Endodermal cell (in vitro differentiated cells): ENCODE measurements at regions not wholly inside any gene's neighbourhood (a gene's known extent, or its start where the extent isn't known, plus 50 kb on each side); places are given as distances from the start of the nearest gene placed in this dataset.

ENCODE experiments used
- DNase-seq: peaks from one replicate; pipeline ENCODE4 v3.0.0-alpha.2; 2017
- H3K27ac ChIP-seq: 2 replicates; pipeline ENCODE4 v1.5.1; 2013; ENCODE audit warnings: mild to moderate bottlenecking, low read depth, low read length, moderate library complexity
- H3K27me3 ChIP-seq: 2 replicates; pipeline ENCODE4 v1.6.1; 2013; ENCODE audit warnings: mild to moderate bottlenecking, low read length, moderate library complexity; ENCODE audit not compliant: insufficient read depth, control insufficient read depth, poor library complexity, severe bottlenecking
- H3K36me3 ChIP-seq: 2 replicates; pipeline ENCODE4 v1.7.0; 2013; ENCODE audit warnings: mild to moderate bottlenecking, low read length, moderate library complexity; ENCODE audit not compliant: control insufficient read depth, insufficient read depth
- H3K4me1 ChIP-seq: one replicate; pipeline ENCODE4 v1.7.0; 2013; ENCODE audit warnings: low read length; ENCODE audit not compliant: control insufficient read depth, insufficient read depth
- H3K4me3 ChIP-seq: 2 replicates; pipeline ENCODE4 v1.5.1; 2013; ENCODE audit warnings: mild to moderate bottlenecking, low read length, moderate library complexity
- H3K9ac ChIP-seq: 2 replicates; pipeline ENCODE4 v1.6.1; 2013; ENCODE audit warnings: mild to moderate bottlenecking, low read length, moderate library complexity; ENCODE audit not compliant: poor library complexity, severe bottlenecking; ENCODE audit errors: extremely low read depth
- H3K9me3 ChIP-seq: 2 replicates; pipeline ENCODE4 v1.6.1; 2013; ENCODE audit warnings: mild to moderate bottlenecking, low read length, moderate library complexity; ENCODE audit not compliant: control insufficient read depth
- H3K27ac Mint-ChIP-seq: 2 replicates; pipeline ENCODE4 v1.8.0; 2020; ENCODE audit warnings: mixed read lengths
- H3K27me3 Mint-ChIP-seq: 2 replicates; pipeline ENCODE4 v1.8.0; 2021; ENCODE audit warnings: mild to moderate bottlenecking, mixed read lengths; ENCODE audit not compliant: insufficient read depth
- H3K36me3 Mint-ChIP-seq: 2 replicates; pipeline ENCODE4 v1.8.0; 2020; ENCODE audit warnings: low read depth, mixed read lengths
- H3K4me1 Mint-ChIP-seq: 2 replicates; pipeline ENCODE4 v1.8.0; 2020; ENCODE audit warnings: mixed read lengths
- H3K4me3 Mint-ChIP-seq: 2 replicates; pipeline ENCODE4 v1.8.0; 2020; ENCODE audit warnings: mild to moderate bottlenecking, moderate library complexity, mixed read lengths
- H3K9me3 Mint-ChIP-seq: 2 replicates; pipeline ENCODE4 v1.8.0; 2020; ENCODE audit warnings: mild to moderate bottlenecking, mixed read lengths
- CTCF ChIP-seq: fragments of 200-600 bp; sonication (generic); conservative IDR thresholded peaks from 2 replicates; pipeline ENCODE4 v1.5.0; 2021; ENCODE audit warnings: antibody characterized with exemption, mild to moderate bottlenecking
- WGBS, 2 experiments: methylation state at CpG; one replicate each; pipeline versions ENCODE4 v1.1.5 to v1.1.7; 2013; ENCODE audit warnings: missing lambda C conversion rate in 2 of 2, mixed read lengths in 1 of 2; ENCODE audit not compliant: insufficient coverage in 1 of 2, insufficient read length in 1 of 2; 5-methylcytosine and 5-hydroxymethylcytosine counted together

GRCh38 chr10:123425680-123426079, 240.5 kb upstream of the GPR26 start:
- WGBS, 2 experiments: 81% methylated on average over 6 of the region's 6 CpGs; no CpG with 5 or more reads in 1 of the 2 experiments
- Histone ChIP-seq H3K27ac (no peak overlapping the region), H3K4me3 (no peak overlapping the region), H3K9ac (no peak overlapping the region), H3K27me3 (no peaks in the 10 kb centered on the region), H3K36me3 (no peaks in the 10 kb centered on the region), H3K4me1 (no peaks in the 10 kb centered on the region), H3K9me3 (no peaks in the 10 kb centered on the region)
- Mint-ChIP-seq H3K9me3 (no peaks in the 10 kb centered on the region), H3K36me3 (no peaks in the 10 kb centered on the region), H3K4me1 (peaks cover 10% of the 10 kb centered on the region), H3K27ac (no peak overlapping the region), H3K27me3 (no peaks in the 10 kb centered on the region), H3K4me3 (no peak overlapping the region)
- no peak for DNase-seq
- TF ChIP-seq CTCF: no peak

GRCh38 chr10:123427165-123427786, 238.9 kb upstream of the GPR26 start:
- no peak overlapping the region for H3K27ac Mint-ChIP-seq
- peaks cover 10% of the 10 kb centered on the region for H3K4me1 Mint-ChIP-seq
- Histone ChIP-seq H3K9me3 (no peaks in the 10 kb centered on the region), H3K27ac (no peak overlapping the region), H3K36me3 (no peaks in the 10 kb centered on the region), H3K9ac (no peak overlapping the region), H3K4me3 (no peak overlapping the region), H3K4me1 (no peaks in the 10 kb centered on the region), H3K27me3 (no peaks in the 10 kb centered on the region)
- 91% methylated on average over 12 to 14 of the region's 14 CpGs for WGBS, 2 experiments
- H3K4me3 Mint-ChIP-seq: no peak overlapping the region
- DNase-seq: no peak
- no peaks in the 10 kb centered on the region for H3K27me3 Mint-ChIP-seq
- TF ChIP-seq CTCF: peak; percentile 33
- H3K36me3 Mint-ChIP-seq: no peaks in the 10 kb centered on the region
- no peaks in the 10 kb centered on the region for H3K9me3 Mint-ChIP-seq

GRCh38 chr10:123428391-123428790, 237.8 kb upstream of the GPR26 start:
- no peaks in the 10 kb centered on the region for H3K36me3 Mint-ChIP-seq
- H3K9me3 Mint-ChIP-seq: no peaks in the 10 kb centered on the region
- no peak for TF ChIP-seq CTCF
- no peak for DNase-seq
- Histone ChIP-seq H3K4me1 (no peaks in the 10 kb centered on the region), H3K27ac (no peak overlapping the region), H3K36me3 (no peaks in the 10 kb centered on the region), H3K27me3 (no peaks in the 10 kb centered on the region), H3K9me3 (no peaks in the 10 kb centered on the region), H3K9ac (no peak overlapping the region), H3K4me3 (no peak overlapping the region)
- H3K27ac Mint-ChIP-seq: no peak overlapping the region
- 86 to 88% methylated on average over 9 to 10 of the region's 11 CpGs for WGBS, 2 experiments
- peaks cover 10% of the 10 kb centered on the region for H3K4me1 Mint-ChIP-seq
- no peaks in the 10 kb centered on the region for H3K27me3 Mint-ChIP-seq
- H3K4me3 Mint-ChIP-seq: no peak overlapping the region
